Sigmoid colon (tissue), 6 donors: ENCODE measurements at regions not wholly inside any gene's neighbourhood (a gene's known extent, or its start where the extent isn't known, plus 50 kb on each side); places are given as distances from the start of the nearest gene placed in this dataset.
A peak's percentile ranks its signal among the peaks of the same experiment; 100 is the strongest.

ENCODE experiments used
- DNase-seq: peaks from one replicate; pipeline ENCODE4 v3.0.0-alpha.2; 2019
- H3K27ac ChIP-seq, 4 donors: fragments of 200-600 bp; sonication (generic); one replicate each; pipeline ENCODE4 v1.5.1; 2016 to 2019; ENCODE audit warnings: mild to moderate bottlenecking in 1 of 4
- H3K27me3 ChIP-seq, 3 donors: fragments of 200-600 bp; sonication (generic); one replicate each; pipeline ENCODE4 v1.5.1; 2019; ENCODE audit warnings: mild to moderate bottlenecking in 1 of 3
- H3K36me3 ChIP-seq, 4 donors: fragments of 200-600 bp; sonication (generic); one replicate each; pipeline ENCODE4 v1.5.1; 2016 to 2019
- H3K4me1 ChIP-seq, 4 donors: fragments of 200-600 bp; sonication (generic); one replicate each; pipeline ENCODE4 v1.5.1; 2017 to 2019
- H3K4me3 ChIP-seq, 4 donors: fragments of 200-600 bp; sonication (generic); one replicate each; pipeline ENCODE4 v1.5.1; 2017 to 2019; ENCODE audit warnings: mild to moderate bottlenecking in 2 of 4, moderate library complexity in 1 of 4
- H3K9me3 ChIP-seq, 4 donors: fragments of 200-600 bp in 3 of 4; sonication (generic) in 3 of 4; one replicate each; pipeline versions ENCODE4 v1.5.1 to v1.6.1; 2013 to 2019
- EP300 ChIP-seq, 4 donors: sonication (generic); formaldehyde crosslinking; IDR thresholded peaks; one replicate each; pipeline ENCODE4 v1.6.1; 2017; ENCODE audit warnings: antibody characterized with exemption in 4 of 4
- POLR2A ChIP-seq, 2 donors: fragments of 450-650 bp; IDR thresholded peaks; one replicate each; pipeline ENCODE4 v1.6.1; 2016; ENCODE audit warnings: antibody characterized with exemption in 2 of 2, mild to moderate bottlenecking in 2 of 2, moderate library complexity in 2 of 2
- POLR2AphosphoS5 ChIP-seq, 4 donors: sonication (generic); formaldehyde crosslinking; IDR thresholded peaks; one replicate each; pipeline ENCODE4 v1.6.1; 2017; ENCODE audit warnings: antibody characterized with exemption in 4 of 4
- WGBS, 2 donors: extraction: QIAGEN DNeasy Blood & Tissue Kit; methylation state at CpG; one replicate each; pipeline ENCODE4 v1.1.7; 2013; 5-methylcytosine and 5-hydroxymethylcytosine counted together
- intact Hi-C: fragments of 100-400 bp; cut with DNase I; formaldehyde crosslinking; loops from one replicate; pipeline ENCODE4 v1.15.1; 2023
- TF ChIP-seq, protein P1 (sequence below), 4 experiments: fragments of 450-650 bp in 3 of 4; fragments of 200-600 bp in 1 of 4; IDR thresholded peaks; one replicate each; pipeline ENCODE4 v1.5.1; 2016 to 2019; ENCODE audit warnings: antibody characterized with exemption in 4 of 4, mild to moderate bottlenecking in 3 of 4, moderate library complexity in 2 of 4
- donor health status: healthy with polysubstance abuse.
- donor health status: healthy.

DNA sequence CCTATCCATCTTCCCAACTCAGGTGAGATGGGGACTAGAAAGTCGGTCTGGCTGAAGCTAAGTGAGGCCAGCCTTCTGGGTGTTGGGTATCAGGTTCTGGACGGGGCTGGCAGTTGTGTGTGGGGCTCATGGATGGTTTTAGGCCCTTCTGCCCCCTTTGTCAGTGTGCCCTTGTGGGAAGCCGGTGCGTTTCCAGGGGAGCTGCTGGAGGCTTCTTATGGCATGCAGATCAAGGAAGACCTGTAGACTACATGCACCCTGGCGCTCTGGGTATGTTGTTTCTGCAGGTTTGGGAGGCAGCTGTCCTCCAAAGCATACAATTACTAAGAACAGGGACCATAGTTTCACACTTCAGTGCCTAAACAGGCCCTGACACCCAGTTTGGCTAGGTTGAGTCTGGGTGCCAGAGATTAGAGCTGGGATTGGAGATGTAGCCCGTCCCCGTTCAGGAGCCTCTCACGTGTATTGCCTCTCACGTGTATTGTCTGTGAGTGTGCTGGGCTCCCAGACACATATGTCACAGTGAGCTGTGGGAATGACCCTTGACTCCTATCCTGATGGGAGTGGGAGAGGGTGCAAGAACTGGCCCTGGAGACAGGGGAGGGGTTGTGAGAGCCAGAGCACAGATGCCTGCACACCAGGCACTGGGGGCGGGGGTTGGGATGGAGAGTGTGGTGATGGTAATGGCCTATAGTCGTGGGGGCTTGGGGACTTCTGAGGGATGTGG lies 84.4 kb downstream of the SLC25A47 start:
- intact Hi-C loops = no loop called here
- DNase-seq = no peak
- no peaks in the 10 kb centered on the region for H3K9me3 ChIP-seq
- TF ChIP-seq POLR2AphosphoS5 (IDR thresholded peaks at IDR 0.05) = no peak
- TF ChIP-seq, protein P1, sequence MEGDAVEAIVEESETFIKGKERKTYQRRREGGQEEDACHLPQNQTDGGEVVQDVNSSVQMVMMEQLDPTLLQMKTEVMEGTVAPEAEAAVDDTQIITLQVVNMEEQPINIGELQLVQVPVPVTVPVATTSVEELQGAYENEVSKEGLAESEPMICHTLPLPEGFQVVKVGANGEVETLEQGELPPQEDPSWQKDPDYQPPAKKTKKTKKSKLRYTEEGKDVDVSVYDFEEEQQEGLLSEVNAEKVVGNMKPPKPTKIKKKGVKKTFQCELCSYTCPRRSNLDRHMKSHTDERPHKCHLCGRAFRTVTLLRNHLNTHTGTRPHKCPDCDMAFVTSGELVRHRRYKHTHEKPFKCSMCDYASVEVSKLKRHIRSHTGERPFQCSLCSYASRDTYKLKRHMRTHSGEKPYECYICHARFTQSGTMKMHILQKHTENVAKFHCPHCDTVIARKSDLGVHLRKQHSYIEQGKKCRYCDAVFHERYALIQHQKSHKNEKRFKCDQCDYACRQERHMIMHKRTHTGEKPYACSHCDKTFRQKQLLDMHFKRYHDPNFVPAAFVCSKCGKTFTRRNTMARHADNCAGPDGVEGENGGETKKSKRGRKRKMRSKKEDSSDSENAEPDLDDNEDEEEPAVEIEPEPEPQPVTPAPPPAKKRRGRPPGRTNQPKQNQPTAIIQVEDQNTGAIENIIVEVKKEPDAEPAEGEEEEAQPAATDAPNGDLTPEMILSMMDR (IDR thresholded peaks at IDR 0.05) = no peak
- TF ChIP-seq EP300 (IDR thresholded peaks at IDR 0.05) = no peak
- no peak for TF ChIP-seq POLR2A (IDR thresholded peaks at IDR 0.05)
- peaks cover 0 to 5% (median 0%) of the 10 kb centered on the region in 4 donors for H3K4me1 ChIP-seq
- no peaks in the 10 kb centered on the region for H3K27me3 ChIP-seq
- H3K36me3 ChIP-seq = no peaks in the 10 kb centered on the region
- WGBS, 2 donors = 86 to 92% methylated on average over 11 of the region's 11 CpGs
- H3K27ac ChIP-seq = no peak overlapping the region
- H3K4me3 ChIP-seq = no peak overlapping the region

DNA sequence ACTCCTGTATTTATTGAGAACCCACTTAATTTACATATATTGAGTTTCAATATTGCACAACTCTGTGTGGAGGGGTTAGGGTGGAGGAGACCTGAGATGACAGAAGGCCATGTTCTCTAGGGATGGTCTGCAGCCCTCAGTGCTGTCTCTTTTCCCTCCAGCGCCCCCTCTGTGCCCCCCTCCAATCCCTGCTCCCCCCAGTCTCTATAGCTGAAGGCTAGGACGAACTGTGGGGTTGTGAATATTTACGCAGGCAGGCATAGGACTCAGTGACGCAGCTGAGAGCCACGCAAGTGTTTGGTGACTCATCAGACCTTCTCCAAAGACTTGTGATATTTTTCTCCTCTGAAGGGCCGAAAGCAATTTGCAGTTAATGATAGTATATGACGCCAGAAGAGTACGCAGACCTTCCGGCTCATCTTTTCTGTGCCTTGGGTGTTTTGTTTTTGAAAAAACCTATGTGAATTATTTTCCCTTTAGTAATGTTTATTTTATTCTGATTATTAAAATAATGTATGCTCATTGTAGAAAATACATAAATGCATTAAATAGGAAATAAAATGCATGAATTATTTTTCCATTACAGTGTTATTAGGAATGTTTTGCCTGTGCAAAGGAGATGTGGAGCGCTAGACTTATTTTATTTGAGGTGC lies 85.3 kb downstream of the SLC25A47 start:
- no peaks in the 10 kb centered on the region for H3K36me3 ChIP-seq
- no peak overlapping the region for H3K4me3 ChIP-seq
- DNase-seq = no peak
- H3K27me3 ChIP-seq = no peaks in the 10 kb centered on the region
- H3K4me1 ChIP-seq = no peaks in the 10 kb centered on the region
- intact Hi-C loops = no loop called here
- no peak overlapping the region for H3K27ac ChIP-seq
- no peak for TF ChIP-seq POLR2AphosphoS5 (IDR thresholded peaks at IDR 0.05)
- peak in 1 of 4 donors; percentile 37 for TF ChIP-seq EP300 (IDR thresholded peaks at IDR 0.05)
- 76 to 88% methylated on average over 10 of the region's 10 CpGs for WGBS, 2 donors
- H3K9me3 ChIP-seq = no peaks in the 10 kb centered on the region

DNA sequence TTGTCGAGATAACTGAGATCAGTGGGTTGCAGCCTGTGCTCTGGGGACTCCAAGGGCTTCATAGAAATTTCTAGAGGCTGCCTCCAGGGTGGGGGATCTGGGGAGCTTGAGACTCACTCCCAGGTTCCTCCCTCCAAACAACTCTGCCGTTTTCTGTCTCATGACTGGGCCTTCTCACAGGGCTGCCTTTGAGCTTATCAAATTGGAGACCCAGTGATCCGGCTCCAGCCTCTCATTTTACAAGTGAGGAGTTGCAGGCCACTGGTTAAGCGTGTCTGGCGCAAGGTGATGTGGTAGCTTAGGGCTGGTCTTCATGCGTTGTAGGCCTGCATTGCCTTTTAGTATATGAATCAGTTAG lies 85.8 kb downstream of the SLC25A47 start:
- no peak for TF ChIP-seq POLR2A (IDR thresholded peaks at IDR 0.05)
- TF ChIP-seq POLR2AphosphoS5 (IDR thresholded peaks at IDR 0.05) = no peak
- TF ChIP-seq, protein P1 (IDR thresholded peaks at IDR 0.05) = no peak
- no peak for TF ChIP-seq EP300 (IDR thresholded peaks at IDR 0.05)
- no peaks in the 10 kb centered on the region for H3K36me3 ChIP-seq
- H3K27ac ChIP-seq = no peak overlapping the region
- no peak for DNase-seq
- no peaks in the 10 kb centered on the region for H3K9me3 ChIP-seq
- no peak overlapping the region for H3K4me3 ChIP-seq
- intact Hi-C loops = no loop called here
- 88 to 92% methylated on average over 6 of the region's 6 CpGs for WGBS, 2 donors
- no peaks in the 10 kb centered on the region for H3K4me1 ChIP-seq
- H3K27me3 ChIP-seq = no peaks in the 10 kb centered on the region

GRCh38 chr14:100409651-100410050 lies 86.5 kb downstream of the SLC25A47 start:
- TF ChIP-seq POLR2A (IDR thresholded peaks at IDR 0.05) = no peak
- TF ChIP-seq, protein P1 (IDR thresholded peaks at IDR 0.05) = no peak
- Histone ChIP-seq H3K27ac (no peak overlapping the region), H3K36me3 (no peaks in the 10 kb centered on the region), H3K9me3 (no peaks in the 10 kb centered on the region), H3K27me3 (no peaks in the 10 kb centered on the region), H3K4me3 (no peak overlapping the region), H3K4me1 (no peaks in the 10 kb centered on the region)
- intact Hi-C loops = no loop called here
- WGBS, 2 donors = 84 to 85% methylated on average over 2 of the region's 2 CpGs
- DNase-seq = no peak

- Histone ChIP-seq H3K27ac (no peak overlapping the region), H3K27me3 (no peaks in the 10 kb centered on the region), H3K36me3 (no peaks in the 10 kb centered on the region), H3K4me3 (no peak overlapping the region), H3K4me1 (no peaks in the 10 kb centered on the region), H3K9me3 (no peaks in the 10 kb centered on the region)
- no peak for DNase-seq
- intact Hi-C loops = no loop called here
- TF ChIP-seq EP300 (IDR thresholded peaks at IDR 0.05) = no peak
- TF ChIP-seq, protein P1 (IDR thresholded peaks at IDR 0.05) = no peak
- no peak for TF ChIP-seq POLR2AphosphoS5 (IDR thresholded peaks at IDR 0.05)
- TF ChIP-seq POLR2A (IDR thresholded peaks at IDR 0.05) = no peak
- 92 to 93% methylated on average over 8 of the region's 8 CpGs for WGBS, 2 donors
Measured at GRCh38 chr14:100410056-100410565, 87.0 kb downstream of the SLC25A47 start.
